SK-N-SH (cell line): ENCODE measurements at regions not wholly inside any gene's neighbourhood (a gene's known extent, or its start where the extent isn't known, plus 50 kb on each side); places are given as distances from the start of the nearest gene placed in this dataset.

Experiments
- CTCF ChIA-PET: fragments of 300-600, 350-600 bp; formaldehyde crosslinking; extraction: SDS; loops from one replicate; lab custom pipeline; 2021; lab: Yijun Ruan, JAX
- POLR2A ChIA-PET: fragments of 350-600 bp; sonication (Branson Sonifier 250); formaldehyde crosslinking; extraction: SDS; loops from one replicate; lab custom pipeline; 2020; ENCODE audit warnings: antibody characterized with exemption, inconsistent platforms; lab: Yijun Ruan, JAX
- DNase-seq: peaks from one replicate; pipeline ENCODE4 v3.0.0; 2012
- H2AFZ ChIP-seq: fragments of 200-600 bp; sonication (generic); 2 replicates; pipeline ENCODE4 v1.8.1; 2016; ENCODE audit warnings: antibody characterized with exemption, mild to moderate bottlenecking, low read depth
- H3F3A ChIP-seq: fragments of 200-600 bp; sonication (generic); replicated peaks from 2 replicates; pipeline ENCODE3; 2016; ENCODE audit warnings: antibody characterized with exemption, mild to moderate bottlenecking; ENCODE audit not compliant: insufficient read depth
- H3K27ac ChIP-seq, 2 experiments: fragments of 200-500 bp in 1 of 2; fragments of 200-600 bp in 1 of 2; sonication (Bioruptor generic) in 1 of 2; sonication (generic), shearing (Covaris generic) in 1 of 2; 2 replicates each; pipeline versions ENCODE4 v1.5.1 to v1.6.1; 2014 to 2016; ENCODE audit warnings: low read depth in 2 of 2, inconsistent platforms in 1 of 2, low read length in 1 of 2, mild to moderate bottlenecking in 1 of 2, mixed read lengths in 1 of 2
- H3K27me3 ChIP-seq: fragments of 200-600 bp; sonication (generic), shearing (Covaris generic); 2 replicates; pipeline ENCODE4 v1.6.1; 2016; ENCODE audit warnings: mixed run types; ENCODE audit not compliant: insufficient read depth
- H3K36me3 ChIP-seq, 2 experiments: fragments of 200-500 bp in 1 of 2; fragments of 200-600 bp in 1 of 2; sonication (Bioruptor generic) in 1 of 2; sonication (generic) in 1 of 2; replicated peaks in 1 of 2; 2 replicates each; pipeline versions ENCODE3 to v1.5.1; 2014 to 2016; ENCODE audit warnings: low read length in 1 of 2, mild to moderate bottlenecking in 1 of 2; ENCODE audit not compliant: insufficient read depth in 2 of 2, control insufficient read depth in 1 of 2
- H3K4me1 ChIP-seq, 2 experiments: fragments of 200-500 bp in 1 of 2; fragments of 200-600 bp in 1 of 2; sonication (Bioruptor generic) in 1 of 2; sonication (generic), shearing (Covaris generic) in 1 of 2; 2 replicates each; pipeline versions ENCODE4 v1.5.1 to v1.6.1; 2014 to 2016; ENCODE audit warnings: low read depth in 1 of 2, low read length in 1 of 2, mixed run types in 1 of 2; ENCODE audit not compliant: insufficient read depth in 2 of 2, control insufficient read depth in 1 of 2
- H3K4me2 ChIP-seq: fragments of 200-600 bp; sonication (generic), shearing (Covaris generic); 2 replicates; pipeline ENCODE4 v1.6.1; 2017; ENCODE audit warnings: mixed run types
- H3K4me3 ChIP-seq, 2 experiments: fragments of 200-500 bp in 1 of 2; fragments of 200-600 bp in 1 of 2; sonication (Bioruptor generic) in 1 of 2; sonication (generic), shearing (Covaris generic) in 1 of 2; 2 replicates each; pipeline versions ENCODE4 v1.5.1 to v1.8.1; 2014 to 2016; ENCODE audit warnings: low read depth in 2 of 2, inconsistent platforms in 1 of 2, low read length in 1 of 2, mild to moderate bottlenecking in 1 of 2, mixed read lengths in 1 of 2, moderate library complexity in 1 of 2
- H3K79me2 ChIP-seq: fragments of 200-600 bp; sonication (generic); 2 replicates; pipeline ENCODE4 v1.8.1; 2017; ENCODE audit warnings: mild to moderate bottlenecking; ENCODE audit not compliant: insufficient read depth
- H3K9ac ChIP-seq: fragments of 200-600 bp; sonication (generic); 2 replicates; pipeline ENCODE4 v1.6.1; 2017; ENCODE audit warnings: mixed run types
- H3K9me2 ChIP-seq: fragments of 200-600 bp; sonication (generic); 2 replicates; pipeline ENCODE4 v1.6.1; 2017; ENCODE audit warnings: mixed run types
- H3K9me3 ChIP-seq: fragments of 200-600 bp; sonication (generic); 2 replicates; pipeline ENCODE4 v1.6.1; 2017; ENCODE audit warnings: mixed run types, mild to moderate bottlenecking, moderate library complexity
- H4K20me1 ChIP-seq: fragments of 200-600 bp; sonication (generic); 2 replicates; pipeline ENCODE4 v1.6.1; 2017; ENCODE audit warnings: mild to moderate bottlenecking, mixed run types; ENCODE audit not compliant: insufficient read depth
- CHD2 ChIP-seq: fragments of 150-350 bp; IDR thresholded peaks from 2 replicates; pipeline ENCODE4 v1.6.1; 2018; ENCODE audit warnings: low read length; ENCODE audit not compliant: partially characterized antibody
- ELF1 ChIP-seq: IDR thresholded peaks from 2 replicates; pipeline ENCODE4 v1.4.0; 2012
- EZH2phosphoT487 ChIP-seq: fragments of 200-600 bp; sonication (generic); IDR thresholded peaks from 2 replicates; pipeline ENCODE4 v1.6.1; 2017; ENCODE audit warnings: low read depth, mixed run types, mild to moderate bottlenecking, antibody characterized with exemption, moderate library complexity, borderline replicate concordance
- FOSL2 ChIP-seq: IDR thresholded peaks from 2 replicates; pipeline ENCODE4 v1.4.0; 2012; ENCODE audit warnings: low read depth, mild to moderate bottlenecking, moderate library complexity, borderline replicate concordance
- FOXJ3 ChIP-seq: sonication (generic); formaldehyde crosslinking; IDR thresholded peaks from 2 replicates; pipeline ENCODE4 v1.5.1; 2020; ENCODE audit warnings: mild to moderate bottlenecking, missing genetic modification reagents
- FOXM1 ChIP-seq: IDR thresholded peaks from 2 replicates; pipeline ENCODE4 v1.4.0; 2012; ENCODE audit warnings: low read depth, mild to moderate bottlenecking
- JUND ChIP-seq: IDR thresholded peaks from 2 replicates; pipeline ENCODE4 v1.4.0; 2012
- MXI1 ChIP-seq: IDR thresholded peaks from 2 replicates; pipeline ENCODE4 v1.6.1; 2012; ENCODE audit warnings: mild to moderate bottlenecking, low read depth, low read length, improper control_type of control experiment
- NFIC ChIP-seq: IDR thresholded peaks from 2 replicates; pipeline ENCODE4 v1.4.0; 2012; ENCODE audit warnings: borderline replicate concordance
- POLR2AphosphoS5 ChIP-seq: IDR thresholded peaks from 2 replicates; pipeline ENCODE4 v1.6.1; 2012; ENCODE audit warnings: low read depth, low read length
- RAD21 ChIP-seq: IDR thresholded peaks from 2 replicates; pipeline ENCODE4 v1.6.1; 2012; ENCODE audit warnings: mild to moderate bottlenecking, low read length
- RCOR1 ChIP-seq: fragments of 150-350 bp; IDR thresholded peaks from 2 replicates; pipeline ENCODE4 v1.6.1; 2017; ENCODE audit warnings: antibody characterized with exemption, low read length
- RFX5 ChIP-seq: IDR thresholded peaks from 2 replicates; pipeline ENCODE4 v1.6.1; 2012; ENCODE audit warnings: mild to moderate bottlenecking, improper control_type of control experiment, low read length
- SIN3A ChIP-seq: IDR thresholded peaks from 2 replicates; pipeline ENCODE4 v1.6.1; 2012; ENCODE audit warnings: low read depth, mild to moderate bottlenecking, low read length, moderate library complexity, borderline replicate concordance
- TEAD4 ChIP-seq: IDR thresholded peaks from 2 replicates; pipeline ENCODE4 v1.4.0; 2012; ENCODE audit warnings: mild to moderate bottlenecking, borderline replicate concordance; ENCODE audit not compliant: insufficient read depth
- WGBS: methylation state at CpG from one replicate; pipeline ENCODE4 v1.1.6; 2017; ENCODE audit warnings: low lambda C conversion rate; 5-methylcytosine and 5-hydroxymethylcytosine counted together
- TF ChIP-seq, protein P1 (sequence below): fragments of 200-600 bp; sonication (generic); IDR thresholded peaks from 2 replicates; pipeline ENCODE4 v1.6.1; 2017; ENCODE audit warnings: antibody characterized with exemption, mild to moderate bottlenecking, moderate library complexity
- TF ChIP-seq, protein P2 (sequence below): IDR thresholded peaks from 2 replicates; pipeline ENCODE4 v1.4.0; 2012; ENCODE audit warnings: low read depth, borderline replicate concordance
- TF ChIP-seq, protein P3 (sequence below): fragments of 150-350 bp; IDR thresholded peaks from 2 replicates; pipeline ENCODE4 v1.6.1; 2016; ENCODE audit warnings: mild to moderate bottlenecking, low read depth, low read length
- TF ChIP-seq, protein P4 (sequence below): IDR thresholded peaks from 2 replicates; pipeline ENCODE4 v1.4.0; 2012; ENCODE audit warnings: low read depth
- TF ChIP-seq, protein P5 (sequence below): IDR thresholded peaks from 2 replicates; pipeline ENCODE4 v1.6.1; 2012; ENCODE audit warnings: mild to moderate bottlenecking, low read depth, low read length, moderate library complexity

DNA sequence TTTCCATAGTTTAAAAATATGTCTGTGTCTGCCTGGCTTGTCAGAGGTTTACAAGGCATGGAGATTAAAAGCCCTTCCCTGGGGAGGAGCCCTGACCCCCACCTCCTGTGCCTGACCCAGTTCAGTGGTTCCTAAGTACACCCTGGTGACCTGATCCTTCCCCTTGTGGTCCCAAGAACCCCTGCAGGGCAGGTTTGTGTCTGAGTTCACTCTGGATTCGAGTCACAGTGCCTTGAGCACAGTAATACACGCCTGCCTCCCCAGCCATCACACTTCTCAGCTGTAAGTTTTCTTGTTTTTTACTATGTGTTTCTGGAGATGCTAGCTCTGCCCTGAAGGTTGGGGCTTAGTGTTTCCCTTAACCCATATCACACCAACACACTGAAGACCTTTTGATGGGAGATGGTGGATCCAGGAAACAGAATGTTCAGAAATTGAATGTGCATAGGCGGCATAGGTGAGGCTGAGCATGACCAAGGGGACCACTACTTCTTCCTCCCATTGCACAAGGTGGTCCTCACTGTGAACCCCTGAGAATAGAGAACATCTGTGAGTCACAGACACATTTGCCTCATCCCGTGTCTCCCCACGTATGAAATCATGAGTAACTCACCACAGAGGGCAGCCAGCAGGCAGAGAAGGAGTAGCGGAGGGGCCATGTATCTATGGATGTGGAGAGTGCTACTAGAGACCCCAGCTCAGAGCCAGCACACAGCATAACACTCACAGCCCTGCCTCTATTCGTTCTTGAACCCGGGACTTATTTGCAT is 962.9 kb downstream of the TMEM121 start:
- 76% methylated on average over 8 of the region's 8 CpGs for WGBS
- POLR2A ChIA-PET: no interaction called here

DNA sequence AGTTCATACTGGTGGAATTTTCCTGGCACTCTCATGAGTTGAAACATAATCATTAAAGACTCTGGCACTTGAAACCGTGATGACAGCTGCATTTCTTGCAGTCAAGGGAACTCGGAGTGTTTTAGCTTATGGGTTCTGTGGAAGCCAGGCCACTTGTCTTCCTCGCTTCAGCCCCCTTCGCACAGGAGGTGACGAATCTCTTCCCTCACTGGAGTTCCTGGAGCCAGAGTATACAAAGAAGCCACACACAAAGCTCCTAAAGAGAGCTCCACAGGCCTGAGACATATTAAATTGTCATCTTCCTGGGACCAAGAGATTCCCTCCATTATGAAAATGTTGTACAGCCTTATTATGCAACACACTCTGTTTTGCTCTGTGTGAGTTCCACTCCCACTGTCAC is 964.1 kb downstream of the TMEM121 start:
- H3K4me1 ChIP-seq: no peaks in the 10 kb centered on the region
- POLR2A ChIA-PET: no interaction called here
- CTCF ChIA-PET: interaction anchor here (0.6 to 1.0 kb wide), 2 partner anchors 73 to 203 kb away, joined by 4 read pairs; no protein-coding TSS in a partner anchor
- TF ChIP-seq NFIC: no peak
- TF ChIP-seq ELF1: no peak
- TF ChIP-seq, protein P1, sequence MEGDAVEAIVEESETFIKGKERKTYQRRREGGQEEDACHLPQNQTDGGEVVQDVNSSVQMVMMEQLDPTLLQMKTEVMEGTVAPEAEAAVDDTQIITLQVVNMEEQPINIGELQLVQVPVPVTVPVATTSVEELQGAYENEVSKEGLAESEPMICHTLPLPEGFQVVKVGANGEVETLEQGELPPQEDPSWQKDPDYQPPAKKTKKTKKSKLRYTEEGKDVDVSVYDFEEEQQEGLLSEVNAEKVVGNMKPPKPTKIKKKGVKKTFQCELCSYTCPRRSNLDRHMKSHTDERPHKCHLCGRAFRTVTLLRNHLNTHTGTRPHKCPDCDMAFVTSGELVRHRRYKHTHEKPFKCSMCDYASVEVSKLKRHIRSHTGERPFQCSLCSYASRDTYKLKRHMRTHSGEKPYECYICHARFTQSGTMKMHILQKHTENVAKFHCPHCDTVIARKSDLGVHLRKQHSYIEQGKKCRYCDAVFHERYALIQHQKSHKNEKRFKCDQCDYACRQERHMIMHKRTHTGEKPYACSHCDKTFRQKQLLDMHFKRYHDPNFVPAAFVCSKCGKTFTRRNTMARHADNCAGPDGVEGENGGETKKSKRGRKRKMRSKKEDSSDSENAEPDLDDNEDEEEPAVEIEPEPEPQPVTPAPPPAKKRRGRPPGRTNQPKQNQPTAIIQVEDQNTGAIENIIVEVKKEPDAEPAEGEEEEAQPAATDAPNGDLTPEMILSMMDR: no peak
- TF ChIP-seq MXI1: no peak
- TF ChIP-seq, protein P2, sequence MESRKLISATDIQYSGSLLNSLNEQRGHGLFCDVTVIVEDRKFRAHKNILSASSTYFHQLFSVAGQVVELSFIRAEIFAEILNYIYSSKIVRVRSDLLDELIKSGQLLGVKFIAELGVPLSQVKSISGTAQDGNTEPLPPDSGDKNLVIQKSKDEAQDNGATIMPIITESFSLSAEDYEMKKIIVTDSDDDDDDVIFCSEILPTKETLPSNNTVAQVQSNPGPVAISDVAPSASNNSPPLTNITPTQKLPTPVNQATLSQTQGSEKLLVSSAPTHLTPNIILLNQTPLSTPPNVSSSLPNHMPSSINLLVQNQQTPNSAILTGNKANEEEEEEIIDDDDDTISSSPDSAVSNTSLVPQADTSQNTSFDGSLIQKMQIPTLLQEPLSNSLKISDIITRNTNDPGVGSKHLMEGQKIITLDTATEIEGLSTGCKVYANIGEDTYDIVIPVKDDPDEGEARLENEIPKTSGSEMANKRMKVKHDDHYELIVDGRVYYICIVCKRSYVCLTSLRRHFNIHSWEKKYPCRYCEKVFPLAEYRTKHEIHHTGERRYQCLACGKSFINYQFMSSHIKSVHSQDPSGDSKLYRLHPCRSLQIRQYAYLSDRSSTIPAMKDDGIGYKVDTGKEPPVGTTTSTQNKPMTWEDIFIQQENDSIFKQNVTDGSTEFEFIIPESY: no peak
- no peak for TF ChIP-seq RFX5
- TF ChIP-seq FOXM1: no peak
- TF ChIP-seq CHD2: no peak
- TF ChIP-seq POLR2AphosphoS5: no peak
- TF ChIP-seq TEAD4: no peak
- TF ChIP-seq FOXJ3 (CRISPR knock-in tag): no peak
- TF ChIP-seq, protein P3, sequence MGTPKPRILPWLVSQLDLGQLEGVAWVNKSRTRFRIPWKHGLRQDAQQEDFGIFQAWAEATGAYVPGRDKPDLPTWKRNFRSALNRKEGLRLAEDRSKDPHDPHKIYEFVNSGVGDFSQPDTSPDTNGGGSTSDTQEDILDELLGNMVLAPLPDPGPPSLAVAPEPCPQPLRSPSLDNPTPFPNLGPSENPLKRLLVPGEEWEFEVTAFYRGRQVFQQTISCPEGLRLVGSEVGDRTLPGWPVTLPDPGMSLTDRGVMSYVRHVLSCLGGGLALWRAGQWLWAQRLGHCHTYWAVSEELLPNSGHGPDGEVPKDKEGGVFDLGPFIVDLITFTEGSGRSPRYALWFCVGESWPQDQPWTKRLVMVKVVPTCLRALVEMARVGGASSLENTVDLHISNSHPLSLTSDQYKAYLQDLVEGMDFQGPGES: no peak
- TF ChIP-seq RCOR1: no peak
- TF ChIP-seq, protein P4, sequence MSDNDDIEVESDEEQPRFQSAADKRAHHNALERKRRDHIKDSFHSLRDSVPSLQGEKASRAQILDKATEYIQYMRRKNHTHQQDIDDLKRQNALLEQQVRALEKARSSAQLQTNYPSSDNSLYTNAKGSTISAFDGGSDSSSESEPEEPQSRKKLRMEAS: no peak
- no peak for TF ChIP-seq JUND
- no peak for TF ChIP-seq SIN3A
- TF ChIP-seq, protein P5, sequence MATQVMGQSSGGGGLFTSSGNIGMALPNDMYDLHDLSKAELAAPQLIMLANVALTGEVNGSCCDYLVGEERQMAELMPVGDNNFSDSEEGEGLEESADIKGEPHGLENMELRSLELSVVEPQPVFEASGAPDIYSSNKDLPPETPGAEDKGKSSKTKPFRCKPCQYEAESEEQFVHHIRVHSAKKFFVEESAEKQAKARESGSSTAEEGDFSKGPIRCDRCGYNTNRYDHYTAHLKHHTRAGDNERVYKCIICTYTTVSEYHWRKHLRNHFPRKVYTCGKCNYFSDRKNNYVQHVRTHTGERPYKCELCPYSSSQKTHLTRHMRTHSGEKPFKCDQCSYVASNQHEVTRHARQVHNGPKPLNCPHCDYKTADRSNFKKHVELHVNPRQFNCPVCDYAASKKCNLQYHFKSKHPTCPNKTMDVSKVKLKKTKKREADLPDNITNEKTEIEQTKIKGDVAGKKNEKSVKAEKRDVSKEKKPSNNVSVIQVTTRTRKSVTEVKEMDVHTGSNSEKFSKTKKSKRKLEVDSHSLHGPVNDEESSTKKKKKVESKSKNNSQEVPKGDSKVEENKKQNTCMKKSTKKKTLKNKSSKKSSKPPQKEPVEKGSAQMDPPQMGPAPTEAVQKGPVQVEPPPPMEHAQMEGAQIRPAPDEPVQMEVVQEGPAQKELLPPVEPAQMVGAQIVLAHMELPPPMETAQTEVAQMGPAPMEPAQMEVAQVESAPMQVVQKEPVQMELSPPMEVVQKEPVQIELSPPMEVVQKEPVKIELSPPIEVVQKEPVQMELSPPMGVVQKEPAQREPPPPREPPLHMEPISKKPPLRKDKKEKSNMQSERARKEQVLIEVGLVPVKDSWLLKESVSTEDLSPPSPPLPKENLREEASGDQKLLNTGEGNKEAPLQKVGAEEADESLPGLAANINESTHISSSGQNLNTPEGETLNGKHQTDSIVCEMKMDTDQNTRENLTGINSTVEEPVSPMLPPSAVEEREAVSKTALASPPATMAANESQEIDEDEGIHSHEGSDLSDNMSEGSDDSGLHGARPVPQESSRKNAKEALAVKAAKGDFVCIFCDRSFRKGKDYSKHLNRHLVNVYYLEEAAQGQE: no peak

More for the DNA sequence above, 962.9 kb downstream of the TMEM121 start:
- no peak for DNase-seq
- Histone ChIP-seq H3K4me3 (no peak overlapping the region), H3K27me3 (no peaks in the 10 kb centered on the region), H3K4me2 (no peak overlapping the region), H3K36me3 (peaks cover 50 to 54% of the 10 kb centered on the region in 2 experiments), H2AFZ (no peak overlapping the region), H3K9me3 (no peaks in the 10 kb centered on the region), H3F3A (peaks cover 5% of the 10 kb centered on the region), H3K27ac (no peak overlapping the region), H3K9ac (no peak overlapping the region), H3K9me2 (no peaks in the 10 kb centered on the region), H3K79me2 (peaks cover 38% of the 10 kb centered on the region), H3K4me1 (no peaks in the 10 kb centered on the region), H4K20me1 (peaks cover 11% of the 10 kb centered on the region; the same call in 1 of the 2 replicates)
- TF ChIP-seq EZH2phosphoT487 (no peak), JUND (no peak), FOSL2 (no peak), RAD21 (no peak)
- CTCF ChIA-PET: no interaction called here

More for the DNA sequence above, 964.1 kb downstream of the TMEM121 start:
- H2AFZ ChIP-seq: no peak overlapping the region
- no peak overlapping the region for H3K4me2 ChIP-seq
- H3K9me2 ChIP-seq: no peaks in the 10 kb centered on the region
- no peak overlapping the region for H3K27ac ChIP-seq
- no peak for DNase-seq
- peaks cover 5% of the 10 kb centered on the region for H3F3A ChIP-seq
- no peaks in the 10 kb centered on the region for H3K27me3 ChIP-seq
- peaks cover 30% of the 10 kb centered on the region for H3K79me2 ChIP-seq
- no peak overlapping the region for H3K4me3 ChIP-seq
- H3K36me3 ChIP-seq: peaks cover 55 to 60% of the 10 kb centered on the region in 2 experiments
- peaks cover 11% of the 10 kb centered on the region; the same call in 1 of the 2 replicates for H4K20me1 ChIP-seq
- WGBS: 84% methylated on average over 5 of the region's 5 CpGs
- H3K9me3 ChIP-seq: no peaks in the 10 kb centered on the region
- no peak overlapping the region for H3K9ac ChIP-seq
